ENCODE measurements at regions not wholly inside any gene's neighbourhood (a gene's known extent, or its start where the extent isn't known, plus 50 kb on each side); places are given as distances from the start of the nearest gene placed in this dataset.

GRCh38 chr4:96227515-96227914 lies 387.6 kb downstream of the PDHA2 start:
- TF ChIP-seq POLR2A (IDR thresholded peaks at IDR 0.05; ENCODE audit: low read depth, low read length) (no peak), POLR2AphosphoS5 (IDR thresholded peaks at IDR 0.05; ENCODE audit: low read depth, low read length) (no peak), TAF1 (IDR thresholded peaks at IDR 0.05; ENCODE audit: borderline replicate concordance, low read depth, low read length) (no peak)
